ENCODE measurements at regions not wholly inside any gene's neighbourhood (a gene's known extent, or its start where the extent isn't known, plus 50 kb on each side); places are given as distances from the start of the nearest gene placed in this dataset.
"Not testable (repeated sequence)": the region's sequence is repeated elsewhere in the genome, so short reads cannot be mapped to it uniquely, and the experiment has no call there.

- no peak overlapping the region for H3K27ac Mint-ChIP-seq (ENCODE audit: unreplicated experiment)
- no peaks in the 10 kb centered on the region for H3K36me3 Mint-ChIP-seq (ENCODE audit: insufficient read depth, unreplicated experiment)
- H3K27me3 Mint-ChIP-seq (ENCODE audit: unreplicated experiment), result peaks cover 11% of the 10 kb centered on the region
- no peak for DNase-seq
- no TSS peak for BruUV-seq (replicated peaks)
- CTCF ChIA-PET, result interaction anchor here (0.7 kb wide), 1 partner anchor 528 kb away, joined by 4 read pairs; no protein-coding TSS in a partner anchor
- H3K4me1 Mint-ChIP-seq (ENCODE audit: low read depth, unreplicated experiment), result no peaks in the 10 kb centered on the region
- intact Hi-C loops (cut with micrococcal nuclease; ENCODE audit: unreplicated experiment), result no loop called here
- no peak overlapping the region for H3K4me3 Mint-ChIP-seq (ENCODE audit: low read depth, unreplicated experiment)
- no peaks in the 10 kb centered on the region for H3K9me3 Mint-ChIP-seq (ENCODE audit: low read depth, unreplicated experiment)
- no peak for TF ChIP-seq CTCF (IDR thresholded peaks at IDR 0.05; ENCODE audit: unreplicated experiment)
Measured at GRCh38 chr10:21423850-21424249, 101.6 kb downstream of the SKIDA1 start.

GRCh38 chr10:21423338-21423737 is 102.1 kb downstream of the SKIDA1 start:
- no peaks in the 10 kb centered on the region for H3K9me3 Mint-ChIP-seq (ENCODE audit: low read depth, unreplicated experiment)
- H3K4me3 Mint-ChIP-seq (ENCODE audit: low read depth, unreplicated experiment), result no peak overlapping the region
- H3K4me1 Mint-ChIP-seq (ENCODE audit: low read depth, unreplicated experiment), result no peaks in the 10 kb centered on the region
- H3K36me3 Mint-ChIP-seq (ENCODE audit: insufficient read depth, unreplicated experiment), result no peaks in the 10 kb centered on the region
- no peak overlapping the region for H3K27ac Mint-ChIP-seq (ENCODE audit: unreplicated experiment)
- no peak for DNase-seq
- H3K27me3 Mint-ChIP-seq (ENCODE audit: unreplicated experiment), result peaks cover 11% of the 10 kb centered on the region
- intact Hi-C loops (cut with micrococcal nuclease; ENCODE audit: unreplicated experiment), result no loop called here
- no TSS peak for BruUV-seq (replicated peaks)
- CTCF ChIA-PET, result interaction anchor here (0.7 kb wide), 1 partner anchor 528 kb away, joined by 4 read pairs; no protein-coding TSS in a partner anchor
- no peak for TF ChIP-seq CTCF (IDR thresholded peaks at IDR 0.05; ENCODE audit: unreplicated experiment)

GRCh38 chr10:21421794-21422193 is 103.7 kb downstream of the SKIDA1 start:
- intact Hi-C loops (cut with micrococcal nuclease; ENCODE audit: unreplicated experiment), result no loop called here
- no TSS peak for BruUV-seq (replicated peaks)
- Mint-ChIP-seq H3K27ac (ENCODE audit: unreplicated experiment) (no peak overlapping the region), H3K4me1 (ENCODE audit: low read depth, unreplicated experiment) (no peaks in the 10 kb centered on the region), H3K27me3 (ENCODE audit: unreplicated experiment) (no peaks in the 10 kb centered on the region), H3K4me3 (ENCODE audit: low read depth, unreplicated experiment) (no peak overlapping the region), H3K9me3 (ENCODE audit: low read depth, unreplicated experiment) (no peaks in the 10 kb centered on the region), H3K36me3 (ENCODE audit: insufficient read depth, unreplicated experiment) (no peaks in the 10 kb centered on the region)
- no peak for DNase-seq
- CTCF ChIA-PET, result no interaction called here
- no peak for TF ChIP-seq CTCF (IDR thresholded peaks at IDR 0.05; ENCODE audit: unreplicated experiment)

GRCh38 chr10:21421016-21421415 is 104.5 kb downstream of the SKIDA1 start:
- no peak for TF ChIP-seq CTCF (IDR thresholded peaks at IDR 0.05; ENCODE audit: unreplicated experiment)
- Mint-ChIP-seq H3K27me3 (ENCODE audit: unreplicated experiment) (no peaks in the 10 kb centered on the region), H3K27ac (ENCODE audit: unreplicated experiment) (no peak overlapping the region), H3K4me3 (ENCODE audit: low read depth, unreplicated experiment) (no peak overlapping the region), H3K36me3 (ENCODE audit: insufficient read depth, unreplicated experiment) (no peaks in the 10 kb centered on the region), H3K9me3 (ENCODE audit: low read depth, unreplicated experiment) (no peaks in the 10 kb centered on the region), H3K4me1 (ENCODE audit: low read depth, unreplicated experiment) (no peaks in the 10 kb centered on the region)
- intact Hi-C loops (cut with micrococcal nuclease; ENCODE audit: unreplicated experiment), result no loop called here
- CTCF ChIA-PET, result no interaction called here
- no peak for DNase-seq
- BruUV-seq (replicated peaks), result no TSS peak

- intact Hi-C loops (cut with micrococcal nuclease; ENCODE audit: unreplicated experiment), result not testable (repeated sequence)
Measured at GRCh38 chr10:21418981-21419576, 106.4 kb downstream of the SKIDA1 start.

More at GRCh38 chr10:21418981-21419576, 106.4 kb downstream of the SKIDA1 start:
- not testable (repeated sequence) for H3K36me3 Mint-ChIP-seq (ENCODE audit: insufficient read depth, unreplicated experiment); H3K27ac Mint-ChIP-seq (ENCODE audit: unreplicated experiment); H3K9me3 Mint-ChIP-seq (ENCODE audit: low read depth, unreplicated experiment); H3K4me1 Mint-ChIP-seq (ENCODE audit: low read depth, unreplicated experiment); H3K4me3 Mint-ChIP-seq (ENCODE audit: low read depth, unreplicated experiment); BruUV-seq (replicated peaks); H3K27me3 Mint-ChIP-seq (ENCODE audit: unreplicated experiment)
- DNase-seq, result peak; percentile 29
- CTCF ChIA-PET, result interaction anchor here (0.6 kb wide), 2 partner anchors 128 to 325 kb away, joined by 3 to 9 read pairs; no protein-coding TSS in a partner anchor
